ENCODE measurements at regions not wholly inside any gene's neighbourhood (a gene's known extent, or its start where the extent isn't known, plus 50 kb on each side); places are given as distances from the start of the nearest gene placed in this dataset.
"Not testable (repeated sequence)": the region's sequence is repeated elsewhere in the genome, so short reads cannot be mapped to it uniquely, and the experiment has no call there.

DNA sequence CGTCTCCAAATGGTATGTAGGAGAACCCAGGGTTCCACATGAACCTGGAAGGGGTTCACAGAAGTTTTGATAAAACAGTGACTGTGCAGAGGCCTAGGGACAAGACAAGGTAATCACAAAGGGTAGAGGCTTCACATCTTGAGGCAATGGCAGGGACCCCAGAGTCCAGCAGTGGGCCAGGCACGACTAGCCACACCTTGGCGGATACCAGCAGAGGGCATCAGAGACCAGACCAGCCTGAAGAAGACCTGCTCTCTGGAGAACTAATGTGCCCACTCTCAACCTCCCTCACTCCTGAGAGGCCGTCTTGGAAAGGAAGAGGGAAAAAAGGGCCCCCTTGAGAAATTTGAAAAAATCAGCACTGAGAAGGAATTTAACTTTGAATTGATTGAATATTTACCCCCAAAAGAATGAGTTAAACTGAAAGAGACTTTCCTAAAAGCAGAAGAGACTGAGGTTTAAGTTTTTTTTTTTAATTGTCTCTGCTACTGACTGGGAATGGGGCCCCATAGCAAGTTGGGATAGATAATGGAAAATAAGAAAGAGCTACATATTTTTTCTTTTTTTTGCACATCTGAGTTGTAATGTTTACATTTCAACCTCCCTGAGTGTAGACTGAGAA is 243.8 kb upstream of the JADE1 start:
- peak; percentile 25 for DNase-seq (ENCODE audit: low spot score)

DNA sequence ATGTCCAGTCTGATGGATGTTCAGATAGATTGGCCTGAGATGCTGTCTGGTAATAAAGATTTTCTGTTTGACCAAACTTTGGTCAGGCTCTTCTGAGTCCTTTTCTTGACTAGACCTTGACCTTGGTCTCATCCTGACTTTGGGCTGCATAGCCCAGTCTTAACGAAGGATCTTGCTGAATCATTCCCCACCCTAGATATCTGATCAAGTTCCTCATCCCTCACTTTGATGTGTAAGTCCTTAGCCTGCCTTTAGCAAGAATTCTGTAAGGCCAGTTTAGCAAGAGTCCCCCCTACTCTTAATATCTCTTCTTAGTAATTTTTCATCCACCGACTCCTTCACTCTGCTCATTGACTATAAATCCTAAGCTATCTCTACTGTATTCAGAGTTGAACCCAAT is 244.4 kb upstream of the JADE1 start:
- no peak for DNase-seq (ENCODE audit: low spot score)

DNA sequence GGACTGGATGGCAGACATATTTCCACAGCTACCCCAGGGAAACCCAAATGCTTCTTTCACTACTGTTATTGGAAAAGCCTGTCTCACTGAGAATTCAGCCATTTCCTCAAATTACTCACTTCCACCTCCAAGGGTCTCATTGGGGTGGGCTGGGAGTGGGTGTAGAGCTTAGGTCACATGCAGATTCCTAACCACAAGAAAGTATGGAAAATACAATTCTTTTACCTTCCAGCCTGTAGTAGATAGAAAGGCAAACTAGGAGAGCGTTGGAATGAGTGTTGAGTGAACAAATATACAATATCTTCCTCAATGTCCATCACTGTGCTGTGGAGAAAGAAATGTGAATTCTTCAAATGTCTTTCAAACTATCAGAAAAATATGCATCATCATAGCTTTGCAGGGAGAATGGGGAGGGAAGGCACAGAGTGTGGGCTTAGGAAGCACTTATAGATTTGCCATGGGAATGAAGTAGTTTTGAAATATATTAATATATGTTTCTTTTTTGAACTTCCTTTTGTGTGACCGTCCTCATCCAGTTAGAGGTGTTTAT is 245.3 kb upstream of the JADE1 start:
- no peak for DNase-seq (ENCODE audit: low spot score)

DNA sequence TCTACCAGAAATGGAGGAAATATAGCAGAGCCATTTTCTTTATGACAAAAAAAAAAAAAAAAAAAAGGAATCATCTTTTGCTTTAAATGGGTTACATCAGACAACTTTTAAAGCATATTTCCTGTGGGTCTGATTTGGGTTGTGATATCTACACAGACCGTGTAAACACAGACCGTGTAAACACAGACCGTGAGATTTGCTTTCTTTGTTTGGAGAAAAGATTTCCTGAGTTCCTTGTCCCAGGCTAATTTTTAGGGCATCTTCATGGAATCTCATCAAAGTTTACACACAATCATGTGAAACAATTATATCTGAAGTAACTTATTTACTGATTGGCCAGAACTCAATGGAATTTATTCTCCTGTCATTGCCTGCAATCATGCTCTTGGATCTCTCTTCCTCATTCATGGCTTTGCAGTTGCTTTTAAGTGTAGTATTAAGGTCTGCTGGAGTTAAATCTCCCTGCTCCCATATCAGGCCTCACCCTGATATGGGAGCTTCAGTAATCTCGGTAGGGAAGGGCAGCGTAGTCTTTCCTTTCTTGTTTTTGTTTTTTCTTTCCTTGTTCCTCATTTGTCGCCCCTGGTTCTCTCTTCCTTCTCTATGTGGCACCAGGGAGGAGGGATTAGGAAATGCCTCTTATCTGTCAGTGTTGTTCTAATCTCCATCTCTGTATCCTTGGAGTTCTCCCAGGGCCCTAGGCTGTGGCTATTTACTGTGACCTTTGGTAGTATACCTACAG is 248.6 kb upstream of the JADE1 start:
- DNase-seq (ENCODE audit: low spot score): no peak

DNA sequence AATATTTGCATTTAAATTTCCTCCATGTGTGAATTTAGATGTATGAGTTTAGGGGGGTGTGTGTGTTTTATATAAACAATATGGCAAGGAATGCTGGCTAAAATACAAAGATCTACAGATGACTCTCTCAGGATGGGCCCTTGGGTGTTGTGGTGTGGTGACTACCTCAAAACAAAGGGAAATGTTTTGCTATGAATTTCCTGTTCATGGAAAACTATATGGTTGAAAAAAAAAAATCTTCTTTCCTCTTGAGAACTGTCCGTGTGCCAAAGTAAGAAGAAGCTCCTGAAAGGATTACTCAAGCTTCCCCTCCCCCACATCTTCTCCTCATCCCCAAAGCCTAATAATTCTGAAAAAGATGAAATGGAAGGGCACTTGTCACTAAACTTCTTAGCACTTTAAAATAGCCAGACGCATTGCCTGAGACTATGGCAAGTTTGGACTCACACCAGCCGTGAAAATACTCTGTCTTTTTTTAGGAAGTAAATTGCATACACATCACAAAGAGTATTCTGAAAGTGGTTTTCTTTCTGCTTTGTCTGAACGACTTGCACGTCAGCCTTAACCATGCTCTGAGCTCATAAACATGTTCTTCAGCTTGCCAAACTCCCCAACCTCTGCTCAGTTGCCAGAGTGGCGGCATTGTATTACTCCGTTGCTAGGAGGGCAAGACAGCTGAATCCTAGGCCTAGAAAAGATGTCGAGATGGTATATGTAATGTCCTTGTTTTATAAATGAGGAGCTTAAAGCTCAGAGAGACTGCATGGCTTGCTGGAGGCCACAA is 250.4 kb upstream of the JADE1 start:
- no peak for DNase-seq (ENCODE audit: low spot score)

DNA sequence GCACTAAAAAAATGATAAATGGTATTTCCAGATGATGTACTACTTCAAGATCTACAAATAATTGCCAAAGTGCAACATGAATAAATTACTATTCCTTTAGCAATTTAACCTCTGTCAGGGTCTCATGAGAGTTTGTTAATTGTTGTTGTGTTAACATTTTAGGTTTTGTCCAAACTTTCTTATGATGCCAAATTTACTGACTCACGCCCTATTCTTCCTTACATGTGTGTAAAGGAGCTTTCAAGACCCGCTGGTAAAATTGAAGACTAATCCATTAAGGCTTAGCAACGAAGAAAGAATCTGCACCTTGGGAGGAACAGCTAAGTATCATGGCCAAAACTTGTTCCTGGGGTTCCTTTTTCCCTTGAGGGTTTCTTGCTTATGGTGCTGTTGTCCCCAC is 252.7 kb upstream of the JADE1 start:
- no peak for DNase-seq (ENCODE audit: low spot score)

DNA sequence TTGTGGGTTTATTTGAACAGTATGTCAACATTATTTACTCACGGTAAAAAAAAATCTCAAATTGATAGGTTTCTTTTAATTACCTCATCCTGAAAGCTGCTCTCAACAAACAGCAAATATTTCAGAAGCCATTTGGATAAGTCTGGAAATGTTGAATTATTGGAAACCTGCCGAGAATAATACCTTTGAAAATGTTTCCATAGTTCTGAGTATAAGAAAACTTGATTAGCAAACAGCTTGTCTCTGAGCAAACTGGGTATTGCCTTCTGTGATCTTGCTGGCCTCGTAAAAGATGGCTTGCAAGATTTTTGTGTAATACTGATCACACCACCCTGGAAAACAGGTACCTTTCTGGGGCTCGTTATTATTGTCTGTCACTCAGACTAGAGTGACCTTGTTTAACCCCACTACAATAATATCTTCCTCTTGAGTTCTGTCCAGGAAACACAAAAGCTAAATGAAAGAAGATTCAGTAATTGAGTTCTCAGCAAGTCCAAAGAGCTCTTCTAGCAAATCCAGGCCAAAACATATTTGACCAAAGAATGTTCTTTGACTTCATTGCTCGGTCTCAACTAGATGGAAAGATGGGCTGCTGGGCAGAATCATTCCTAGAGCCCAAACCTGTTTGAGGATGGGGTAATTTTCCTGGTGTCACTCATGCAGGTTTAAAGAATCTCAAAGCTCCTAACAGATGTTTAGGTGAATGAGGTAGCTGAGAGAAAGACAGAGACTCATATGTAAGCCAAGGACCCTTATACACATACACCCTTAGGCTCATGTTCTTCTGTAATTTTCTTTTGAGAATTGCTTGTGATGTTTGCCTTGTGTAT is 255.6 kb upstream of the JADE1 start:
- no peak for DNase-seq (ENCODE audit: low spot score)

DNA sequence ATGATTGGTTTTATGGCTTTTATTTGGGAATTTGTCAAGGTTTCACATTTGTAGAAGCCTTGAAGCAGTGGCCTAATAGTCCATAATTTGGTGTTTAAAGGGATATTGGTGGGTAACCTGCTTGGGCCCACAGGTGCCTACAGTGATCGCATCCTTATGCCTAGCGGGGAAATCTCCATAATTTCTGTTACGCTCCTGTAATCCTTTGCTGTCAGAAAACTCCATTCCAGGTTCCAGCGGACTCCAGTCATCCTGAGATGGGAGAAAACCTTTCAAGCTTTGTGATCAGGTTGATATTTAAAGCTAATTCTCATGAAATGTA is 257.0 kb upstream of the JADE1 start:
- DNase-seq (ENCODE audit: low spot score): no peak

DNA sequence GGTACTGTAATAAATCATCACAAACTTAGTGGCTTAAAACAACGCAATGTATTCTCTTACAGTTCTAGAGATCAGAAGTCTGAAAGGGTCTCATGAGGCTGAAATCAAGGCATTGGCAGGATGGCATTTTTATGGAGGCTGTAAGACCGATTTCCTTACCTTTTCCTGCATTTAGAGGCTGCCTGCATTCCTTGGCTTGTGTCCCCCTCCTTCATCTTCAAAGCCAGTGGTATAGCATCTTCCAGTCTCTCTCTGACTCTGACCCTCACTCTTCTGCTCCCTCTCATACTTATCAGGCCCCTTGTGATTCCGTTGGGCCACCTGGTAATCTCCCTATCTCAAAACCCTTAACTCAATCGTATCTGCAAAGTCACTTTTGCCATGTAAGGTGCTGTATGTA is 258.2 kb upstream of the JADE1 start:
- DNase-seq (ENCODE audit: low spot score): no peak

DNA sequence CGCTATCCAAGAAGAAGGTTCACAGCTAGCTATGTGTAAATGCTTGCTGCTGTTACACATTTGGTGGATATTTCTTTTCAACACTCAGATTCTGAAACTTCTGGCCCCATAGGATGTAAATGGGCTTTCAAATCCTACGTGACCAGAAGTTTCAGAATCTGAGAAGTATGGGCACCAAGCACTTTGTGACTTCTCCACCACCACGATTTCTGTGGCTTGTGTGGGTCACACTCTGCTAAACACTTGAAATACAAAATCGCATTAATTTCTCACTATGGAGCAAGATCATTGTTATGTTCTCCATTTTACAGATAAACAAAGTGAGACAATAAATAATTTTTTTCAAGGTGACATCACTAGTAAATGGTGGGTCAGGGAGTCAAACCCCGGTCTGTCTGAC is 259.4 kb upstream of the JADE1 start:
- DNase-seq (ENCODE audit: low spot score): no peak

DNA sequence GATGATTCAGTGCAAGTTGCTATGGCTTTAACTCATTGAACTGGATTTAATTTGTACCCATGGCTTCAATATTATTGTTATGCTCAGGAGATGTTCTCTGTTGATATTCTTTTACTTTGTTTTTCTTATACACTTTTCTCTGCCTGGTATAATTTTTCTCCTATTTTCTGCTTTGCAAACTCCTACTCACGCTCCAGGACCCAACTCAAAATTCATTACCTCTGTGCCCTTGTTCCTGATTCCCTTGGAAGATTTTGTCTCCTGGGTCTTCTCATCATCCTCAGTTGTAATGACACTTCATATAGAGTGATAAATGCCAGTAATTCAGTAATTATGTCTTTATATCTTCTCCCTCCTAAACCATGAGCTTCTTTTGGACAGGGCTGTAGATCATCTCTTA is 259.9 kb upstream of the JADE1 start:
- DNase-seq (ENCODE audit: low spot score): no peak

DNA sequence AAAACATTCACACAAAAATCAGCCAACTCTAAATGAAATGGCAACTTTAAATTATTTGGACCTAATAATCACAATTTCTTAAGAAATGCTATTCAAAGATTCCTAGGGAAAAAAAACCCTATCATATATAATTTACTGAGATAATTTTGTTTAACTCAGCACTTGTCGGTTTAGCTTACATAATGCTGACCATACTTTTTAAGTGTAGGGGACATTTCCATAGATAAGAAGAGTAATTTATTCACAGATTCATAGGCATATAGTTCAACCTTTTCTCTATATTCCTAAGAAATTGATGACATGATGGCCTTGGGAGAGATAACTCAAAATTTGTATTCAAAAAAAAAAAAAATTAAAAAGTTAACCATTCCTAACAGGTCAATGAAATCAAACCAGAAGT is 260.8 kb upstream of the PGRMC2 start:
- no peak for DNase-seq (ENCODE audit: low spot score)

DNA sequence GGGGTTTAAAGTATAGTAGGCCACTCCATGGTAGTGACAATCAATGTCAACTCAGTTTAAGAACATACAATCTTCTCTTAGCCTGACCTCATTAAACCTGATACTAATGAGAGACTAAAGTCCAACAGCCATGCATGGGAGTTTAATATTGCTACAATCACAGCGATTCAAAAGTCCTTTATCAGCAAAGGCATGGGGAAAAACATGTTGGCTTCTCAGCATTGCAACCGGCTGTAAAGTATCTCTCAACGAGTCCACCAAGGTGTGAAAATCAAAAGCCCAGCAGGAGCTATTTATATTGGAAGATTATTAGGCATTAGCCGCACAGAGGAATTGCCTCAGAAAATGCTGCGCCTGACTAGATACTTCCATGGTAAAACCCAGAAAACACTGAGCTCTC is 256.7 kb upstream of the PGRMC2 start:
- no peak for DNase-seq (ENCODE audit: low spot score)

DNA sequence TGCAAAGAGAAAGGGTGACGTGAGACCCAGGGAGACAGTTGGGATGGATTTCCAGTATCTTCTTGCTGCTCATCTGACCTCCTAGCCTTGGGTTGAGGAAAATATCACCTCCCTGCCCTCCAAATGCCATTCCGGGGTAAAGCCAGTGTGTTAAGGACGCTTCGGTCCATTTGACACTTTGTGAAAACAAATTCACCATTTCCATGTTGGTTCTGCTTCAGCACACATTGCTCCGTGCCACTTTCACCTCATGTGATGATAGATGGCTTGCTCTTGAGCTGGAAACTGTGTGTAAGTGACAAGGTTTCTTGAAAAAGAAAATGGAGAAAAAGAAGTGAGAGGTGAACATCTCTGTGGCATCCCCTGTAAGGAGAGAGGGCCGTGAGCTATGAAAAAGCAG is 256.1 kb upstream of the PGRMC2 start:
- no peak for DNase-seq (ENCODE audit: low spot score)

DNA sequence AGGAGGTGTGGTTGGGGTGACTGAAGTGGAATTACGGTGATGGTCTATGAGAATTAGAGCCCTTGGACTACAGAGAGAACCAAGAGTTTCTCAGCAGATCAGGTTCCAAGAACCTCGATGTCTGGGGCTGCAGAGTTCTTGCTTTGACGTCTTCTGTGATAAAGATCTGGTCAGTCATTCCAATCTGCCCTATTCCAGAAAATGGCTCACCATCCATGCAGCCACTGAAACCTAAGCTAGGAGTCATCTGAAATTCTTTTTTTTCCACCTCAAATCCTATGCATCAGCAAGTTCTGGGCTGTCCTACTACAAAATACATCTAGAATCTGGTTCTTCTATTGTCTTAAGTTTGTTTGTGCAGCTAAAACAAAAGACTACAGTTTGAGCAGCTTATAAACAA is 254.4 kb upstream of the PGRMC2 start:
- no peak for DNase-seq (ENCODE audit: low spot score)

DNA sequence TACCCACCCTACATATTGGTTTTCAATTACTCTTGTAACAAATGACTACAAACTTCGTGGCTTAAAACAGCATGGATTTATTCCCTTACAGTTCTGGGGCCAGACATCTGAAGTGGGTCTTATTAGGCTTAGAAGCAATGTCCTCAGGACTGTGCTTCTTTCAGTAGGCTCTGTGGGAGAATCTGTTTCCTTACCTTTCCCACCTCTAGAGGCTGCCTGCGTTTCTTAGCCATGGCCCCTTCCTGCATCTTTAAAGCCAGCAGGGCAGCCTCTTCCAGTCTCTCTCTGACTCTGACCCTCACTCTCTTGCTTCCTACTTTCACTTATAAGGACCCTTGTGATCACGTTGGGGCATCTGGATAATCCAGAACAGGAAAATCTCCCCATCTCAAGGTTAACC is 252.5 kb upstream of the PGRMC2 start:
- DNase-seq (ENCODE audit: low spot score): no peak

DNA sequence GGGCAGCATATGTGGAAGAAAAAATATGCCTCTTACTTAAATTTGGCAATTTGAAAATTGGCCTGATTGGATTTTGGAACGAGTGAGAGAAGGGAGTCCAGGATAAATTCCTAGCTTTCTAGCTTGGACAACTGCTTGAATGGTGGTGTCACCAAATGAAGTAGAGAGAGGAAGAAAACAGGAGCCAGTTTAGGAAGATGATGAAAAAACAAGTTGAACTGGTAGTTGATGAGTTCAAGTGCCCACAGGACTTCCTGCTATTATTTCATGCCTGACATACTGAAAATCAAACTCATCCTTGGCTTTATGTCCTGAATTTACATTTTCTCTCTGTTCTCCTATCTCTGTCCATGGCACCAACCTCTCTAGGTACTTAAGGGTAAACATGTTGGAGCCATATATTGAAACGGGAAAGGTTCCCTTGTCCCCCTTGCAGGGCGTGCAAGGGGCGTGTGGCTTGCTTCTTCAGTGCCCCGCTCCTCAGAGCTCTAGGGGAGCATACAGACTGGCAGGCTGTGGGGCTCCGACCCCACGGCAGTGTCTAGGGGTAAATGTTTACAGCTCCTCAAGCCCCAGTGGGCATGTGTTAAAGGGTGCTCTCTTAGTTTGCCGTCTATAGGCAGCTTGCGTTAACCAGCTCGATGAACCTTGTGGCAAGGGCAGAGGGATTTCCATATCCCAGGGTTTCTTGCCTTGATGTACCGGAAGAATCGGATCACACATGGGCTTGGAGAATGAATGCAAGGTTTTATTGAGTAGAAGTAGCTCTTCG is 250.7 kb upstream of the PGRMC2 start:
- DNase-seq (ENCODE audit: low spot score): no peak

DNA sequence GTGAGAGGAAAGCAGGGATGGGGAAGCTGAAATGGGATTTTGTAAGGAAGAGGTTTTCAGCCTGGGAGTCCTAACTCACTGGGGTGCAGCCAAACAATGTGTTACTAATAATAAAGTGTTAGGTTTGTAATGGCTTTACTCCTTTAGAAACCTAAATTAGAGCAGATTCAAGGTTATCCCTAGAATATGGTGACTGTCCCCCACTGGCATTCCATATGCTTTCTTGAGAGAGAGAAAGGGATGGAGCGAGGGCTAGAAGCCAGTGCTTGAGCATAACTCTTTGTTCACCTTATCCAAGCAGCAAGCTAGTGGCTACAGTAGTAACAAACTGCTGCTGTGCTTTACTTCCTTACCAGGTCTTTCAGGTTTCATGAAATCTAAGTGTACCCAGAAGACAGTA is 249.1 kb upstream of the PGRMC2 start:
- no peak for DNase-seq (ENCODE audit: low spot score)

DNA sequence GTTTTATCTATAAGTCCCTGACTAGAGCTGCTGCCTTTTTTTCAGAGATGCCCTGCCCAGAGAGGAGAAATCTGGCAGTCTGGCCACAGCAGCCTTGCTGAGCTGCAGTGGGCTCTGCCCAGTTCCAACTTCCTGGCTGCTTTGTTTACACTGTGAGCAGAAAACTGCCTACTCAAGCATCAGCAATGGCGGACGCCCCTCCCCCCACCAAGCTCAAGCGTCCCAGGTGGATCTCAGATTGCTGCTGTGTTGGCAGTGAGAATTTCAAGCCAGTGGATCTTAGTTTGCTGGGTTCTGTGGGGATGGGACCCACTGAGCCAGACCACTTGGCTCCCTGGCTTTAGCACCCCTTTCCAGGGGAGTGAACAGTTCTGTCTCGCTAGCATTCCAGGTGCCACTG is 247.9 kb upstream of the PGRMC2 start:
- DNase-seq (ENCODE audit: low spot score): not testable (repeated sequence)

DNA sequence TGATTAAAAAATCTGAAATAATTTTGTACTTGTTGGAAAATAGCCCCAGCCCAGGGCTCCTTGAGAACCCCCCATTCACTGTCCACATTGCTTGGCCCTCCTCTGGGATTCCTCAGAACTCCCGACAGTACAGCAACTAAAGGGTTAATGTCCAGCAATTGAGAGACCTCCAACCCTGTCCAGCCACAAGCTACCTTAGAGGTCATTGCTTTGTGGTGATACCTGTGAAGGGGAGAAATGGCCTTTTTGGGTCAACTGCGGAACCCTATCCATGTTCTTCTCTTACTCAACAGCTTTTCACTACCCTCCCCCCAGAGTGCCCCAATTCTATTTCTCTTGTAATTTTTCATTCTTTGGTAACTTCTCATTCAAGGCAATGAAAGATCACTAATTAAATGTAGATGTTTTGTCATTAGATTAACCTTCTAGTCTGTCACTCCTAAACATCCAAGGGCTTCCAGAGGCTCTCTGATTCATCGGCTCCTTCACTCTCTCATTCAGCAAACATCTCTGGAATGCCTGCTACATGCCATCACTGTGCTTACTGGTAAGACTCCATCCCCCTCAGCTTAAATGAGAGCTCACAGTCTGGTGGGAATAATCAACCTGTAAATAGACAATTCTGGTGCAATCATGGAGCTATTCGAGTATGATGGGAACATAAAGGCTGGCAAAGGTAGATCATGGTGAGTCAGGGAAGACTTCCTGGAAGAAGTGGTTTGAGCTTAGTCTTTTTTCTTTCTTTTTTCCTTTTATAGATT is 241.4 kb upstream of the PGRMC2 start:
- DNase-seq (ENCODE audit: low spot score): peak; percentile 83

All from AG08396 (cell line).